ENCODE measurements at regions not wholly inside any gene's neighbourhood (a gene's known extent, or its start where the extent isn't known, plus 50 kb on each side); places are given as distances from the start of the nearest gene placed in this dataset.

- Histone ChIP-seq H3K18ac (ENCODE audit: low read length) (no peak overlapping the region), H3K9ac (ENCODE audit: low read length) (no peak overlapping the region), H3K4me3 (ENCODE audit: low read length) (no peak overlapping the region), H3K79me1 (ENCODE audit: low read length) (no peaks in the 10 kb centered on the region), H3K4me2 (ENCODE audit: low read length) (no peak overlapping the region), H3K27me3 (ENCODE audit: insufficient read depth, low read length, poor library complexity) (no peaks in the 10 kb centered on the region), H2BK5ac (ENCODE audit: low read length) (no peak overlapping the region), H3K79me2 (ENCODE audit: control insufficient read depth, insufficient read depth, low read length) (no peaks in the 10 kb centered on the region), H2BK15ac (replicated peaks; ENCODE audit: low read depth) (no peak overlapping the region), H3K23ac (ENCODE audit: low read length) (no peak overlapping the region), H3K27ac (ENCODE audit: low read depth, low read length) (no peak overlapping the region), H4K8ac (ENCODE audit: low read depth, low read length) (no peak overlapping the region), H3K4ac (ENCODE audit: low read depth, low read length) (no peak overlapping the region), H2AK5ac (ENCODE audit: low read length) (no peak overlapping the region), H3K56ac (ENCODE audit: low read length) (no peak overlapping the region), H3K4me1 (ENCODE audit: control insufficient read depth, low read depth, low read length) (no peaks in the 10 kb centered on the region), H2BK120ac (ENCODE audit: low read depth, low read length) (no peak overlapping the region), H3K36me3 (ENCODE audit: control insufficient read depth, insufficient read depth, low read length) (no peaks in the 10 kb centered on the region), H4K5ac (ENCODE audit: low read length) (no peak overlapping the region)
- DNase-seq, result no peak
Measured at GRCh38 chr4:130293692-130294091, 1197.7 kb downstream of the C4orf33 start.

GRCh38 chr4:130296448-130296847, 1200.5 kb downstream of the C4orf33 start:
- Histone ChIP-seq H3K4ac (ENCODE audit: low read depth, low read length) (no peak overlapping the region), H3K4me3 (ENCODE audit: low read length) (no peak overlapping the region), H3K36me3 (ENCODE audit: control insufficient read depth, insufficient read depth, low read length) (no peaks in the 10 kb centered on the region), H3K23ac (ENCODE audit: low read length) (no peak overlapping the region), H3K4me1 (ENCODE audit: control insufficient read depth, low read depth, low read length) (no peaks in the 10 kb centered on the region), H2AK5ac (ENCODE audit: low read length) (no peak overlapping the region), H4K8ac (ENCODE audit: low read depth, low read length) (no peak overlapping the region), H3K79me2 (ENCODE audit: control insufficient read depth, insufficient read depth, low read length) (no peaks in the 10 kb centered on the region), H3K27me3 (ENCODE audit: insufficient read depth, low read length, poor library complexity) (no peaks in the 10 kb centered on the region), H3K18ac (ENCODE audit: low read length) (no peak overlapping the region), H3K56ac (ENCODE audit: low read length) (no peak overlapping the region), H2BK120ac (ENCODE audit: low read depth, low read length) (no peak overlapping the region), H3K4me2 (ENCODE audit: low read length) (no peak overlapping the region), H2BK15ac (replicated peaks; ENCODE audit: low read depth) (no peak overlapping the region), H3K79me1 (ENCODE audit: low read length) (no peaks in the 10 kb centered on the region), H2BK5ac (ENCODE audit: low read length) (no peak overlapping the region), H3K27ac (ENCODE audit: low read depth, low read length) (no peak overlapping the region), H4K5ac (ENCODE audit: low read length) (no peak overlapping the region), H3K9ac (ENCODE audit: low read length) (no peak overlapping the region)
- DNase-seq, result no peak

DNA sequence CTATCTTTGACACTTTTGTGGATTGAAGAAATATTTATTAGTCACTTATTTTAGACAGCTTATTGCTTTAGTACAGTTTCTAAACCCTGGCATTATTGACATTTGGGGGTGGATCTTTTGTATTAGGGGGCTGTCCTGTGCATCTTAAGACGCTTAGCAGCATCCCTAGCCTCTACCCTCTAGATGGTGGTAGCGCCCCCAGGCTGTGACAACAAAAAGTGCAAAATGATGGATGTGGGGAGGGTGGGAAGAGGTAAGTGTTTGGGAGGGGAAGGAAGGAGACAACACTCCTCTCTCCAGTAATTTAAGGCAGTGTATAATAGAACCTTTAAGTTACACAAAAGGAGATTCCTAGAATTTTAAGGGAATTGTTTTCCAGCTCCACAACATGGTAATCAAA, 1210.6 kb downstream of the C4orf33 start:
- no peak overlapping the region for H3K4me2 ChIP-seq (ENCODE audit: low read length)
- no peak overlapping the region for H4K5ac ChIP-seq (ENCODE audit: low read length)

GRCh38 chr4:130309221-130309620, 1213.3 kb downstream of the C4orf33 start:
- Histone ChIP-seq H4K5ac (ENCODE audit: low read length) (no peak overlapping the region), H2BK120ac (ENCODE audit: low read depth, low read length) (no peak overlapping the region), H3K4me2 (ENCODE audit: low read length) (no peak overlapping the region), H3K27me3 (ENCODE audit: insufficient read depth, low read length, poor library complexity) (no peaks in the 10 kb centered on the region), H3K4ac (ENCODE audit: low read depth, low read length) (no peak overlapping the region), H2AK5ac (ENCODE audit: low read length) (no peak overlapping the region), H3K27ac (ENCODE audit: low read depth, low read length) (no peak overlapping the region), H3K9ac (ENCODE audit: low read length) (no peak overlapping the region), H3K79me2 (ENCODE audit: control insufficient read depth, insufficient read depth, low read length) (no peaks in the 10 kb centered on the region), H3K23ac (ENCODE audit: low read length) (no peak overlapping the region), H2BK5ac (ENCODE audit: low read length) (no peak overlapping the region), H3K4me3 (ENCODE audit: low read length) (no peak overlapping the region), H2BK15ac (replicated peaks; ENCODE audit: low read depth) (no peak overlapping the region), H4K8ac (ENCODE audit: low read depth, low read length) (no peak overlapping the region), H3K36me3 (ENCODE audit: control insufficient read depth, insufficient read depth, low read length) (no peaks in the 10 kb centered on the region), H3K56ac (ENCODE audit: low read length) (no peak overlapping the region), H3K18ac (ENCODE audit: low read length) (no peak overlapping the region), H3K79me1 (ENCODE audit: low read length) (no peaks in the 10 kb centered on the region), H3K4me1 (ENCODE audit: control insufficient read depth, low read depth, low read length) (no peaks in the 10 kb centered on the region)
- no peak for DNase-seq
- no CpG with 5 or more reads among the region's 2 CpGs for WGBS (ENCODE audit: extremely low coverage, insufficient coverage, low lambda C conversion rate)

More for the DNA sequence above, 1210.6 kb downstream of the C4orf33 start:
- H2BK5ac ChIP-seq (ENCODE audit: low read length), result no peak overlapping the region
- H3K56ac ChIP-seq (ENCODE audit: low read length), result no peak overlapping the region
- H3K18ac ChIP-seq (ENCODE audit: low read length), result no peak overlapping the region
- no peak overlapping the region for H3K23ac ChIP-seq (ENCODE audit: low read length)
- H3K79me2 ChIP-seq (ENCODE audit: control insufficient read depth, insufficient read depth, low read length), result no peaks in the 10 kb centered on the region
- H3K9ac ChIP-seq (ENCODE audit: low read length), result no peak overlapping the region
- H2BK120ac ChIP-seq (ENCODE audit: low read depth, low read length), result no peak overlapping the region
- no peak overlapping the region for H2BK15ac ChIP-seq (replicated peaks; ENCODE audit: low read depth)
- H3K27me3 ChIP-seq (ENCODE audit: insufficient read depth, low read length, poor library complexity), result no peaks in the 10 kb centered on the region
- H3K4ac ChIP-seq (ENCODE audit: low read depth, low read length), result no peak overlapping the region
- no peaks in the 10 kb centered on the region for H3K79me1 ChIP-seq (ENCODE audit: low read length)
- WGBS (ENCODE audit: extremely low coverage, insufficient coverage, low lambda C conversion rate), result no CpG with 5 or more reads among the region's 2 CpGs
- no peak overlapping the region for H4K8ac ChIP-seq (ENCODE audit: low read depth, low read length)
- no peaks in the 10 kb centered on the region for H3K4me1 ChIP-seq (ENCODE audit: control insufficient read depth, low read depth, low read length)
- no peak overlapping the region for H3K27ac ChIP-seq (ENCODE audit: low read depth, low read length)
- H3K4me3 ChIP-seq (ENCODE audit: low read length), result no peak overlapping the region
- H2AK5ac ChIP-seq (ENCODE audit: low read length), result no peak overlapping the region
- peak; percentile 57 for DNase-seq
- no peaks in the 10 kb centered on the region for H3K36me3 ChIP-seq (ENCODE audit: control insufficient read depth, insufficient read depth, low read length)

DNA sequence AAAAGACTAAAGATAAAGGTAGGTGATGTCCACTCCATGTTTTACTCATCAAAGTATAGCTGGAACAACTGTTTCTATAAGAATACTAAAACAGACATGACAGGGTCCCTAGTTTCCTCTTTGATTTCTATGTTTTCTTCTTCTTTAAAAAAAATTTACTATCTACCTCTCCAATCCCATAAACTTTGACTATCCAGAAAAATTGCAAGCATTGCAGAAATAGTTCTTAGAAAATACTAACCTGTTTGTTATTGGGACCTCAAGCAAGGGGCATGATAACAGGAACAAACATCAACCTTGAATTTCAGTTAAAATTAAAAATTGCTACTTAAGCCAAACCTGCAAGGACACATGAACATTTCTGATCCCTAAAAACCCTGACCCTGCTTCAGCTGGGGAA, 1226.5 kb downstream of the C4orf33 start:
- Histone ChIP-seq H3K56ac (ENCODE audit: low read length) (no peak overlapping the region), H4K8ac (ENCODE audit: low read depth, low read length) (no peak overlapping the region), H3K79me1 (ENCODE audit: low read length) (no peaks in the 10 kb centered on the region), H3K36me3 (ENCODE audit: control insufficient read depth, insufficient read depth, low read length) (no peaks in the 10 kb centered on the region), H3K27me3 (ENCODE audit: insufficient read depth, low read length, poor library complexity) (no peaks in the 10 kb centered on the region), H3K4me2 (ENCODE audit: low read length) (no peak overlapping the region), H3K79me2 (ENCODE audit: control insufficient read depth, insufficient read depth, low read length) (no peaks in the 10 kb centered on the region), H2BK15ac (replicated peaks; ENCODE audit: low read depth) (no peak overlapping the region), H3K4ac (ENCODE audit: low read depth, low read length) (no peak overlapping the region), H2AK5ac (ENCODE audit: low read length) (no peak overlapping the region), H4K5ac (ENCODE audit: low read length) (no peak overlapping the region), H3K23ac (ENCODE audit: low read length) (no peak overlapping the region), H2BK5ac (ENCODE audit: low read length) (no peak overlapping the region), H3K9ac (ENCODE audit: low read length) (no peak overlapping the region), H2BK120ac (ENCODE audit: low read depth, low read length) (no peak overlapping the region), H3K4me3 (ENCODE audit: low read length) (no peak overlapping the region), H3K18ac (ENCODE audit: low read length) (no peak overlapping the region), H3K4me1 (ENCODE audit: control insufficient read depth, low read depth, low read length) (no peaks in the 10 kb centered on the region), H3K27ac (ENCODE audit: low read depth, low read length) (no peak overlapping the region)
- no peak for DNase-seq

DNA sequence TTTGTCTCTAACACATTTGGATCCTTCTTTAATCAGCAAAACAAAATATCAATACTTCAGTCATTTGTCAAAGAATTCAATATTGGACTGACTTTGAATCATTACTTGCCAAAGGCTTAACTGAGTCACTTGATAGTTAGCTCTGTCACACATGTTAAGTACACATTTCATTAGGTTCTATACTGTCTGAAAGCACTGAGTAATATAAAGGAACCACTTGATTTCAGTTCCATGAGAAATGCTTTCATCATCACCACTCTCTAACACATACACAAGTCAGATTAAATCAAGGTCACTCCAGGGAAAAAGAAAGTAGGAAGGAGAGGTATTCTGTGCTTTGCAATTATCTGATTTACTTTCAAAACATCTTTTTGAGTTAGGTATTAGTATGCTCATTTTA, 1233.1 kb downstream of the C4orf33 start:
- Histone ChIP-seq H3K79me2 (ENCODE audit: control insufficient read depth, insufficient read depth, low read length) (no peaks in the 10 kb centered on the region), H2BK120ac (ENCODE audit: low read depth, low read length) (no peak overlapping the region), H3K4me1 (ENCODE audit: control insufficient read depth, low read depth, low read length) (no peaks in the 10 kb centered on the region), H3K36me3 (ENCODE audit: control insufficient read depth, insufficient read depth, low read length) (no peaks in the 10 kb centered on the region), H3K79me1 (ENCODE audit: low read length) (no peaks in the 10 kb centered on the region), H3K18ac (ENCODE audit: low read length) (no peak overlapping the region), H3K4ac (ENCODE audit: low read depth, low read length) (no peak overlapping the region), H2AK5ac (ENCODE audit: low read length) (no peak overlapping the region), H2BK15ac (replicated peaks; ENCODE audit: low read depth) (no peak overlapping the region), H3K4me2 (ENCODE audit: low read length) (no peak overlapping the region), H4K8ac (ENCODE audit: low read depth, low read length) (no peak overlapping the region), H3K56ac (ENCODE audit: low read length) (no peak overlapping the region), H3K23ac (ENCODE audit: low read length) (no peak overlapping the region), H2BK5ac (ENCODE audit: low read length) (no peak overlapping the region), H4K5ac (ENCODE audit: low read length) (no peak overlapping the region), H3K27ac (ENCODE audit: low read depth, low read length) (no peak overlapping the region), H3K4me3 (ENCODE audit: low read length) (no peak overlapping the region), H3K27me3 (ENCODE audit: insufficient read depth, low read length, poor library complexity) (no peaks in the 10 kb centered on the region), H3K9ac (ENCODE audit: low read length) (no peak overlapping the region)
- DNase-seq, result no peak
